ENCODE measurements at regions not wholly inside any gene's neighbourhood (a gene's known extent, or its start where the extent isn't known, plus 50 kb on each side); places are given as distances from the start of the nearest gene placed in this dataset.
A peak's percentile ranks its signal among the peaks of the same experiment; 100 is the strongest.

DNA sequence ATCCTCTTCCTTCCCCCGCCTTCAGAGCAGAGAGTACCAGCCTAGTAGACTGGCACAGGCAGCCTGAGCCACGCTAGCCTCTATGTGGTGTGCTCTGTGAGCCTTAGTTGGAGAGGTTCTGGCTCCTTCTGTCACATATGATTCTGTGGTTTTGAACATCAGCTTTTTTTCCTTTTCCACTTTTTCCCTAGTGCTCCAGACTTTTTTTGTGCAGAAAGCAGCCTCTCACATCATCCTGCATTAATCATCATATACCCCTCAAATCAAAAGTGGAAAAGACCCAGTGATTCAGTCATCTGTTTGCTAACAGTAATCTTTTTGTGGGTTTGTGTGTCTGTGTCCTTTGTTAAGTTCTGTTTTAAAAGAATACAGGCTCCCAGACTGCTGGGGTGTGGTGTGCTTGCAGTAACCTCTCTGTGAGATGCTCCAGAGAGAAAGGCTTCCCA is 663.9 kb upstream of the RGMB start:
- peak; percentile 85 for ATAC-seq
- TF ChIP-seq BACH2 (CRISPR knock-in tag; IDR thresholded peaks at IDR 0.05; ENCODE audit: borderline replicate concordance), result no peak
- TF ChIP-seq, protein P1, sequence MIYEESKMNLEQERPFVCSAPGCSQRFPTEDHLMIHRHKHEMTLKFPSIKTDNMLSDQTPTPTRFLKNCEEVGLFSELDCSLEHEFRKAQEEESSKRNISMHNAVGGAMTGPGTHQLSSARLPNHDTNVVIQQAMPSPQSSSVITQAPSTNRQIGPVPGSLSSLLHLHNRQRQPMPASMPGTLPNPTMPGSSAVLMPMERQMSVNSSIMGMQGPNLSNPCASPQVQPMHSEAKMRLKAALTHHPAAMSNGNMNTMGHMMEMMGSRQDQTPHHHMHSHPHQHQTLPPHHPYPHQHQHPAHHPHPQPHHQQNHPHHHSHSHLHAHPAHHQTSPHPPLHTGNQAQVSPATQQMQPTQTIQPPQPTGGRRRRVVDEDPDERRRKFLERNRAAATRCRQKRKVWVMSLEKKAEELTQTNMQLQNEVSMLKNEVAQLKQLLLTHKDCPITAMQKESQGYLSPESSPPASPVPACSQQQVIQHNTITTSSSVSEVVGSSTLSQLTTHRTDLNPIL (CRISPR knock-in tag; IDR thresholded peaks at IDR 0.05; ENCODE audit: low read depth), result no peak
- TF ChIP-seq ZNF8 (CRISPR knock-in tag; IDR thresholded peaks at IDR 0.05), result no peak
- no peak for TF ChIP-seq ARNTL (CRISPR knock-in tag; IDR thresholded peaks at IDR 0.05; ENCODE audit: borderline replicate concordance, low read depth)
- no peak for TF ChIP-seq ESRRG (CRISPR knock-in tag; IDR thresholded peaks at IDR 0.05)
- TF ChIP-seq ISL1 (CRISPR knock-in tag; IDR thresholded peaks at IDR 0.05), result no peak
- no peak for TF ChIP-seq CSDC2 (CRISPR knock-in tag; IDR thresholded peaks at IDR 0.05)
- TF ChIP-seq GLIS3 (CRISPR knock-in tag; IDR thresholded peaks at IDR 0.05), result no peak
- no peak for TF ChIP-seq TOX (CRISPR knock-in tag; IDR thresholded peaks at IDR 0.05; ENCODE audit: borderline replicate concordance)
- TF ChIP-seq, protein P2, sequence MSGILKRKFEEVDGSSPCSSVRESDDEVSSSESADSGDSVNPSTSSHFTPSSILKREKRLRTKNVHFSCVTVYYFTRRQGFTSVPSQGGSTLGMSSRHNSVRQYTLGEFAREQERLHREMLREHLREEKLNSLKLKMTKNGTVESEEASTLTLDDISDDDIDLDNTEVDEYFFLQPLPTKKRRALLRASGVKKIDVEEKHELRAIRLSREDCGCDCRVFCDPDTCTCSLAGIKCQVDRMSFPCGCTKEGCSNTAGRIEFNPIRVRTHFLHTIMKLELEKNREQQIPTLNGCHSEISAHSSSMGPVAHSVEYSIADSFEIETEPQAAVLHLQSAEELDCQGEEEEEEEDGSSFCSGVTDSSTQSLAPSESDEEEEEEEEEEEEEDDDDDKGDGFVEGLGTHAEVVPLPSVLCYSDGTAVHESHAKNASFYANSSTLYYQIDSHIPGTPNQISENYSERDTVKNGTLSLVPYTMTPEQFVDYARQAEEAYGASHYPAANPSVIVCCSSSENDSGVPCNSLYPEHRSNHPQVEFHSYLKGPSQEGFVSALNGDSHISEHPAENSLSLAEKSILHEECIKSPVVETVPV (CRISPR knock-in tag; IDR thresholded peaks at IDR 0.05), result no peak
- no peak for TF ChIP-seq ZNF565 (CRISPR knock-in tag; conservative IDR thresholded peaks at IDR 0.05; ENCODE audit: low read depth)
- no peak for TF ChIP-seq TCF4 (CRISPR knock-in tag; IDR thresholded peaks at IDR 0.05; ENCODE audit: borderline replicate concordance)

DNA sequence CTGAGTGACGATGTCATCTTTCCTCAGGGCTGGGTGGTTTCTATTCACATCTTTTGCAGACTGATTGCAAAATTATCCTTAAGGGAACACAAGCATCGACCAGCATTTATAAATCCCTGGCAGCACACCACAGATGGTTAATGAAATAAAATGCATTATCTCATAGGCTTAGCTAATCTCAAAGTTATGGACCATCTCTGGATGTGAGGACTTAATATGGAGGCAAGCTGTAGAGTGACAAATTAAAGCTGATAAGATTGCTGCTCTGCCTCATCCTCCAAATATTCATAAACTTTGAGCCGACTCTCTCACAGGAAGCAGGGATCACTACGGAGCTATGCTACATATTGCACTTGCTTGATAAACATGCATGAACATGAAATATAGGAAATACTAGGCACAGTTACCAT is 663.2 kb upstream of the RGMB start:
- ATAC-seq, result peak; percentile 81
- TF ChIP-seq, protein P1 (CRISPR knock-in tag; IDR thresholded peaks at IDR 0.05; ENCODE audit: low read depth), result peak; percentile 84
- TF ChIP-seq ZC3H10 (CRISPR knock-in tag; IDR thresholded peaks at IDR 0.05) (no peak), SNAI2 (CRISPR knock-in tag; IDR thresholded peaks at IDR 0.05) (peak; percentile 70; the same call in 1 of the 2 replicates), ISL1 (CRISPR knock-in tag; IDR thresholded peaks at IDR 0.05) (peak; percentile 81), ZNF70 (CRISPR knock-in tag; IDR thresholded peaks at IDR 0.05) (peak; percentile 83)

DNA sequence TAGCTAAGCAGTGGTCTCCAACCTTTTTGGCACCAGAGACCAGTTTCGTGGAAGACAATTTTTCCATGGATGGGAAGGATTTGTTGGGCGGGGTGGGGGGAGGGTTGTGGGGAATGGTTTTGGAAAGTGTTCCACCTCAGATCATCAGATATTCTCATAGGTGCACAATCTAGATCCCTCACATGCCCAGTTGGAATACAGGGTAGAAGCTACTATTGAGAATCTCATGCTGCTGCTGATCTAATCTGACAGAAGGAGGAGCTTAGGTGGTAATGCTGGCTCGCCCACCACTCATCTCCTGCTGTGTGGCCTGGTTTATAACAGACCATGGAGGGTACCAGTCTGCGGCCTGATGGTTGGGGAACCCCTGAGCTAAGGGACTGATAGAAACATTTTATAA is 662.7 kb upstream of the RGMB start:
- ATAC-seq, result 0 out of 3 replicates have a peak, but pooled peaks have one; percentile 3

DNA sequence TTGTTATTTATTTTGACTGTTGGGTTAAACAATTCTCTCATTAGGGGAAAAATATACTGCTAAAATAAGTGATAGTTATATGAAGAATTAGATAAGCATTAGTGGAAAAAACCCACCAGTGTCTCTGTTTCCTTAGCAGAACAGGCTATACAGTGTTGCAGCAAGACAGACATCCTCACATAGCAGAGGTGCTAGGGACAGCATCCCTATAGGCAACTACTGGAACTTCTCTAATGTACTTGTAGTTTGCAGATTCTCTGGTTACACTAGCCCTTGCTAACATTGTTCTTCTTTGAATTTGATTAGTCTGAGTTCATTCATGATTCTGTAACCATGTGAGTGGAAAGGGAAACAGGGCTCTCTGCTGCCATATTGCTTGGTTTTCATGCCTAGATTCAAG is 661.8 kb upstream of the RGMB start:
- ATAC-seq, result peak; percentile 36; the same call in 1 of the 3 replicates
- TF ChIP-seq OSR1 (CRISPR knock-in tag; IDR thresholded peaks at IDR 0.05) (no peak), CSDC2 (CRISPR knock-in tag; IDR thresholded peaks at IDR 0.05) (no peak), ISL1 (CRISPR knock-in tag; IDR thresholded peaks at IDR 0.05) (no peak), GLIS3 (CRISPR knock-in tag; IDR thresholded peaks at IDR 0.05) (no peak), ARNTL (CRISPR knock-in tag; IDR thresholded peaks at IDR 0.05; ENCODE audit: borderline replicate concordance, low read depth) (no peak), SNAI2 (CRISPR knock-in tag; IDR thresholded peaks at IDR 0.05) (no peak), ZNF8 (CRISPR knock-in tag; IDR thresholded peaks at IDR 0.05) (no peak), ZNF70 (CRISPR knock-in tag; IDR thresholded peaks at IDR 0.05) (no peak)
- TF ChIP-seq, protein P3, sequence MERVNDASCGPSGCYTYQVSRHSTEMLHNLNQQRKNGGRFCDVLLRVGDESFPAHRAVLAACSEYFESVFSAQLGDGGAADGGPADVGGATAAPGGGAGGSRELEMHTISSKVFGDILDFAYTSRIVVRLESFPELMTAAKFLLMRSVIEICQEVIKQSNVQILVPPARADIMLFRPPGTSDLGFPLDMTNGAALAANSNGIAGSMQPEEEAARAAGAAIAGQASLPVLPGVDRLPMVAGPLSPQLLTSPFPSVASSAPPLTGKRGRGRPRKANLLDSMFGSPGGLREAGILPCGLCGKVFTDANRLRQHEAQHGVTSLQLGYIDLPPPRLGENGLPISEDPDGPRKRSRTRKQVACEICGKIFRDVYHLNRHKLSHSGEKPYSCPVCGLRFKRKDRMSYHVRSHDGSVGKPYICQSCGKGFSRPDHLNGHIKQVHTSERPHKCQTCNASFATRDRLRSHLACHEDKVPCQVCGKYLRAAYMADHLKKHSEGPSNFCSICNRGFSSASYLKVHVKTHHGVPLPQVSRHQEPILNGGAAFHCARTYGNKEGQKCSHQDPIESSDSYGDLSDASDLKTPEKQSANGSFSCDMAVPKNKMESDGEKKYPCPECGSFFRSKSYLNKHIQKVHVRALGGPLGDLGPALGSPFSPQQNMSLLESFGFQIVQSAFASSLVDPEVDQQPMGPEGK (CRISPR knock-in tag; IDR thresholded peaks at IDR 0.05; ENCODE audit: borderline replicate concordance), result no peak
- TF ChIP-seq, protein P1 (CRISPR knock-in tag; IDR thresholded peaks at IDR 0.05; ENCODE audit: low read depth), result no peak

More for the DNA sequence above, 662.7 kb upstream of the RGMB start:
- no peak for TF ChIP-seq SNAI2 (CRISPR knock-in tag; IDR thresholded peaks at IDR 0.05)
- TF ChIP-seq, protein P4, sequence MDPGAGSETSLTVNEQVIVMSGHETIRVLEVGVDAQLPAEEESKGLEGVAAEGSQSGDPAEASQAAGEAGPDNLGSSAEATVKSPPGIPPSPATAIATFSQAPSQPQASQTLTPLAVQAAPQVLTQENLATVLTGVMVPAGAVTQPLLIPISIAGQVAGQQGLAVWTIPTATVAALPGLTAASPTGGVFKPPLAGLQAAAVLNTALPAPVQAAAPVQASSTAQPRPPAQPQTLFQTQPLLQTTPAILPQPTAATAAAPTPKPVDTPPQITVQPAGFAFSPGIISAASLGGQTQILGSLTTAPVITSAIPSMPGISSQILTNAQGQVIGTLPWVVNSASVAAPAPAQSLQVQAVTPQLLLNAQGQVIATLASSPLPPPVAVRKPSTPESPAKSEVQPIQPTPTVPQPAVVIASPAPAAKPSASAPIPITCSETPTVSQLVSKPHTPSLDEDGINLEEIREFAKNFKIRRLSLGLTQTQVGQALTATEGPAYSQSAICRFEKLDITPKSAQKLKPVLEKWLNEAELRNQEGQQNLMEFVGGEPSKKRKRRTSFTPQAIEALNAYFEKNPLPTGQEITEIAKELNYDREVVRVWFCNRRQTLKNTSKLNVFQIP (CRISPR knock-in tag; IDR thresholded peaks at IDR 0.05; ENCODE audit: borderline replicate concordance, low read depth), result no peak
- TF ChIP-seq ISL1 (CRISPR knock-in tag; IDR thresholded peaks at IDR 0.05), result no peak
- no peak for TF ChIP-seq RARB (CRISPR knock-in tag; IDR thresholded peaks at IDR 0.05)
- TF ChIP-seq, protein P2 (CRISPR knock-in tag; IDR thresholded peaks at IDR 0.05), result no peak
- no peak for TF ChIP-seq ZFP3 (CRISPR knock-in tag; IDR thresholded peaks at IDR 0.05)
- TF ChIP-seq ZC3H10 (CRISPR knock-in tag; IDR thresholded peaks at IDR 0.05), result no peak
- TF ChIP-seq BACH2 (CRISPR knock-in tag; IDR thresholded peaks at IDR 0.05; ENCODE audit: borderline replicate concordance), result no peak
- TF ChIP-seq ZNF8 (CRISPR knock-in tag; IDR thresholded peaks at IDR 0.05), result no peak
- no peak for TF ChIP-seq PPARA (CRISPR knock-in tag; IDR thresholded peaks at IDR 0.05; ENCODE audit: borderline replicate concordance)
